K562 (cell line): ENCODE measurements at regions not wholly inside any gene's neighbourhood (a gene's known extent, or its start where the extent isn't known, plus 50 kb on each side); places are given as distances from the start of the nearest gene placed in this dataset.

Experiments used
- ATAC-seq: fragments of 200-7000 bp; cut with Tn5 transposase; 3 replicates; pipeline ENCODE4 v1.9.1; 2020; ENCODE audit warnings: moderate library complexity
- BruUV-seq: library from RNA; stranded (reverse); fragments of 400-500 nt; replicated peaks from 2 replicates; lab custom pipeline; 2021; lab: Mats Ljungman, UMichigan
- CTCF ChIA-PET: fragments of 300-600 bp; formaldehyde crosslinking; extraction: SDS; loops from one replicate; lab custom pipeline; 2021; ENCODE audit warnings: low intra/inter-chr PET ratio; lab: Yijun Ruan, JAX
- POLR2A ChIA-PET: fragments of 300-600, 350-650 bp; sonication (Branson Sonifier 250); formaldehyde crosslinking; extraction: SDS; loops from one replicate; lab custom pipeline; 2021; ENCODE audit warnings: antibody characterized with exemption, inconsistent platforms; lab: Yijun Ruan, JAX
- DNase-seq, 4 experiments: peaks; one replicate each; pipeline versions ENCODE4 v3.0.0 to v3.0.0-alpha.2; 2011 to 2018; ENCODE audit warnings: low spot score in 3 of 4, mixed read lengths in 3 of 4; ENCODE audit errors: extremely low read depth in 1 of 4
- FAIRE-seq: peaks from 2 replicates; lab custom pipeline; 2011; peaks lifted over from hg19 to GRCh38; lab: Jason Lieb, UNC
- H2AFZ ChIP-seq: 2 replicates; pipeline ENCODE4 v1.6.0; 2011; ENCODE audit warnings: low read depth, low read length, control low read depth, inconsistent platforms
- H3K27ac ChIP-seq: fragments of 200-600 bp; 3 replicates; pipeline ENCODE4 v1.8.0; 2011; ENCODE audit warnings: low read depth, mild to moderate bottlenecking, control low read depth, inconsistent platforms, low read length, moderate library complexity, mixed read lengths; ENCODE audit errors: extremely low read depth
- H3K27me3 ChIP-seq, 2 experiments: fragments of 300-600 bp in 1 of 2; 2 replicates in 1 of 2; 3 replicates in 1 of 2; pipeline versions ENCODE4 v1.6.0 to v1.8.0; 2011; ENCODE audit warnings: inconsistent platforms in 2 of 2, low read length in 2 of 2, mild to moderate bottlenecking in 1 of 2, mixed read lengths in 1 of 2, moderate library complexity in 1 of 2; ENCODE audit not compliant: control insufficient read depth in 2 of 2, insufficient read depth in 2 of 2
- H3K36me3 ChIP-seq: fragments of 300-600 bp; 3 replicates; pipeline ENCODE4 v1.8.0; 2011; ENCODE audit warnings: mild to moderate bottlenecking, low read length, inconsistent platforms; ENCODE audit not compliant: control insufficient read depth, insufficient read depth
- H3K4me1 ChIP-seq, 2 experiments: fragments of 200-600 bp in 1 of 2; replicated peaks in 1 of 2; 2 replicates in 1 of 2; 3 replicates in 1 of 2; pipeline versions ENCODE4 v1.5.1 to v1.8.0; 2011; ENCODE audit warnings: inconsistent platforms in 2 of 2, low read length in 2 of 2, mild to moderate bottlenecking in 1 of 2, mixed read lengths in 1 of 2, moderate library complexity in 1 of 2; ENCODE audit not compliant: control insufficient read depth in 2 of 2, insufficient read depth in 2 of 2
- H3K4me2 ChIP-seq: 2 replicates; pipeline ENCODE4 v1.6.1; 2011; ENCODE audit warnings: low read length, control low read depth, inconsistent platforms, mixed read lengths; ENCODE audit not compliant: insufficient read depth
- H3K4me3 ChIP-seq: fragments of 200-600 bp; sonication (generic), shearing (Covaris generic); 2 replicates; pipeline ENCODE4 v1.5.1; 2016; ENCODE audit warnings: control low read depth, inconsistent platforms
- H3K79me2 ChIP-seq: fragments of 200-600 bp; 3 replicates; pipeline ENCODE4 v1.8.0; 2011; ENCODE audit warnings: low read length, inconsistent platforms; ENCODE audit not compliant: control insufficient read depth, insufficient read depth
- H3K9ac ChIP-seq, 2 experiments: 2 replicates each; pipeline versions ENCODE4 v1.6.0 to v1.6.1; 2011; ENCODE audit warnings: low read depth in 2 of 2, low read length in 2 of 2, control low read depth in 1 of 2, inconsistent platforms in 1 of 2, mild to moderate bottlenecking in 1 of 2, mixed read lengths in 1 of 2; ENCODE audit not compliant: insufficient read depth in 1 of 2
- H3K9me1 ChIP-seq: one replicate; pipeline ENCODE4 v1.6.0; 2011; ENCODE audit warnings: inconsistent platforms, mild to moderate bottlenecking, low read length, moderate library complexity; ENCODE audit not compliant: control insufficient read depth, insufficient read depth
- H3K9me3 ChIP-seq: replicated peaks from 2 replicates; pipeline ENCODE4 v1.5.1; 2011; ENCODE audit warnings: low read depth, low read length, inconsistent platforms; ENCODE audit not compliant: control insufficient read depth, insufficient read depth
- H4K20me1 ChIP-seq: replicated peaks from 2 replicates; pipeline ENCODE4 v1.6.1; 2011; ENCODE audit warnings: low read length, inconsistent platforms, mixed read lengths; ENCODE audit not compliant: control insufficient read depth, insufficient read depth
- ARNT ChIP-seq, 2 experiments: fragments of 450-650 bp; IDR thresholded peaks; 2 replicates each; pipeline ENCODE4 v1.6.1; 2016; ENCODE audit warnings: mild to moderate bottlenecking in 1 of 2
- CEBPB ChIP-seq: fragments of 450-650 bp; IDR thresholded peaks from 2 replicates; pipeline ENCODE4 v1.6.1; 2016; ENCODE audit warnings: missing genetic modification characterization, missing compliant biosample characterization
- CXXC5 ChIP-seq: fragments of 250-450 bp; sonication (Bioruptor Pico); IDR thresholded peaks from 2 replicates; pipeline ENCODE4 v1.8.0; 2022; ENCODE audit warnings: inconsistent platforms, mild to moderate bottlenecking, moderate library complexity
- GABPB1 ChIP-seq: sonication (generic); formaldehyde crosslinking; IDR thresholded peaks from 2 replicates; pipeline ENCODE4 v1.8.0; 2022; ENCODE audit warnings: mild to moderate bottlenecking, missing genetic modification reagents
- NCOA2 ChIP-seq, 2 experiments: fragments of 450-650 bp; IDR thresholded peaks; 2 replicates each; pipeline ENCODE4 v1.6.1; 2018; ENCODE audit warnings: mild to moderate bottlenecking in 2 of 2, moderate library complexity in 1 of 2; ENCODE audit not compliant: partially characterized antibody in 2 of 2
- PHF8 ChIP-seq: fragments of 200-600 bp; sonication (generic); IDR thresholded peaks from 2 replicates; pipeline ENCODE4 v1.6.1; 2012; ENCODE audit warnings: mixed run types, mild to moderate bottlenecking, inconsistent platforms, low read length, moderate library complexity, borderline replicate concordance
- RAD51 ChIP-seq: fragments of 450-650 bp; IDR thresholded peaks from 2 replicates; pipeline ENCODE4 v1.7.1; 2016; ENCODE audit warnings: low read depth, mild to moderate bottlenecking, borderline replicate concordance
- TBP ChIP-seq: optimal IDR thresholded peaks from 2 replicates; pipeline ENCODE3; 2011; ENCODE audit warnings: low read depth, low read length, improper control_type of control experiment
- THRAP3 ChIP-seq: fragments of 450-650 bp; IDR thresholded peaks from 2 replicates; pipeline ENCODE4 v1.6.1; 2016; ENCODE audit warnings: mild to moderate bottlenecking, inconsistent platforms, borderline replicate concordance
- ZNF140 ChIP-seq: fragments of 250-450 bp; sonication (Bioruptor Pico); IDR thresholded peaks from 2 replicates; pipeline ENCODE4 v1.8.0; 2021; ENCODE audit warnings: moderate library complexity, mild to moderate bottlenecking, inconsistent platforms
- ZNF280B ChIP-seq: fragments of 250-450 bp; sonication (Bioruptor Pico); IDR thresholded peaks from 2 replicates; pipeline ENCODE4 v1.5.1; 2021; ENCODE audit warnings: mild to moderate bottlenecking
- WGBS: fragments of 100-300 bp; shearing (Covaris generic); methylation state at CpG from one replicate; pipeline ENCODE4 v1.1.6; 2016; ENCODE audit warnings: low coverage, mixed read lengths; ENCODE audit not compliant: insufficient coverage; ENCODE audit errors: missing lambda C conversion rate; 5-methylcytosine and 5-hydroxymethylcytosine counted together
- in situ Hi-C: fragments of 300-500 bp; cut with MboI; formaldehyde crosslinking; loops from 4 replicates; pipeline ENCODE4 v1.15.0; 2018; ENCODE audit warnings: inconsistent platforms, mixed read lengths
- intact Hi-C: fragments of 100-400 bp; cut with micrococcal nuclease; formaldehyde crosslinking; loops from 2 replicates; pipeline ENCODE4 v1.14.2; 2022

- ChIA-PET POLR2A (no interaction called here), CTCF (no interaction called here)
- DNase-seq (no peak), FAIRE-seq (no peak), ATAC-seq (no peak)
- H2AFZ ChIP-seq: no peak overlapping the region
- no peaks in the 10 kb centered on the region for H3K36me3 ChIP-seq
- in situ Hi-C loops: no loop called here
- no peaks in the 10 kb centered on the region for H3K27me3 ChIP-seq
- WGBS: 0% methylated on average over 7 of the region's 9 CpGs
- H3K4me1 ChIP-seq: no peaks in the 10 kb centered on the region
- TF ChIP-seq ZNF280B (CRISPR knock-in tag) (no peak), PHF8 (no peak), ARNT (IDR thresholded peaks at IDR 0.05) (no peak), CXXC5 (no peak), RAD51 (no peak), CEBPB (tag) (no peak), ZNF140 (CRISPR knock-in tag) (no peak), TBP (no peak), THRAP3 (no peak), NCOA2 (IDR thresholded peaks at IDR 0.05; ENCODE audit: partially characterized antibody in 2 of 2) (no peak), GABPB1 (CRISPR knock-in tag) (no peak)
- H3K4me2 ChIP-seq: no peak overlapping the region
- no peak overlapping the region for H3K27ac ChIP-seq
- no peaks in the 10 kb centered on the region for H3K9me1 ChIP-seq
- H3K9ac ChIP-seq: no peak overlapping the region
- BruUV-seq: no TSS peak
- H4K20me1 ChIP-seq: no peaks in the 10 kb centered on the region
- H3K9me3 ChIP-seq: no peaks in the 10 kb centered on the region
- H3K4me3 ChIP-seq: no peak overlapping the region
- H3K79me2 ChIP-seq: no peaks in the 10 kb centered on the region
- intact Hi-C loops: no loop called here
These were observed 134.7 kb downstream of the KLF8 start for GRCh38 chrX:56366901-56367300.
